Endothelial cell of umbilical vein (primary cell): ENCODE measurements at regions not wholly inside any gene's neighbourhood (a gene's known extent, or its start where the extent isn't known, plus 50 kb on each side); places are given as distances from the start of the nearest gene placed in this dataset.

Source experiments
- CTCF ChIP-seq, 2 donors: IDR thresholded peaks; 1 replicate in 1 of 2; 2 replicates in 1 of 2; pipeline ENCODE4 v1.5.1; 2011; ENCODE audit warnings: low read length in 2 of 2, mild to moderate bottlenecking in 2 of 2, moderate library complexity in 2 of 2, control low read depth in 1 of 2, inconsistent platforms in 1 of 2, low read depth in 1 of 2; ENCODE audit not compliant: insufficient read depth in 1 of 2; ENCODE audit errors: extremely low read depth in 1 of 2
- EZH2 ChIP-seq: IDR thresholded peaks from 2 replicates; pipeline ENCODE4 v1.6.1; 2012; ENCODE audit warnings: borderline replicate concordance, low read depth, mild to moderate bottlenecking, moderate library complexity, low read length, inconsistent platforms; ENCODE audit not compliant: severe bottlenecking
- GATA2 ChIP-seq: IDR thresholded peaks from 2 replicates; pipeline ENCODE4 v1.7.0; 2011; ENCODE audit warnings: low read depth, mild to moderate bottlenecking, moderate library complexity, mixed read lengths, low read length; ENCODE audit not compliant: insufficient read length, insufficient read depth
- JUN ChIP-seq: IDR thresholded peaks from 2 replicates; pipeline ENCODE4 v1.6.1; 2011; ENCODE audit warnings: borderline replicate concordance, low read depth; ENCODE audit not compliant: insufficient read length, insufficient read depth
- MAX ChIP-seq: IDR thresholded peaks from 2 replicates; pipeline ENCODE4 v1.6.1; 2011; ENCODE audit not compliant: insufficient read depth, insufficient read length
- POLR2A ChIP-seq: IDR thresholded peaks from 2 replicates; pipeline ENCODE4 v1.6.1; 2012; ENCODE audit warnings: low read depth, mild to moderate bottlenecking, control low read depth, low read length
- POLR2AphosphoS5 ChIP-seq: IDR thresholded peaks from 2 replicates; pipeline ENCODE4 v1.6.1; 2012; ENCODE audit warnings: low read depth, mild to moderate bottlenecking, control low read depth, low read length, moderate library complexity; ENCODE audit not compliant: insufficient read depth

GRCh38 chr1:229154811-229155210 lies 116.1 kb upstream of the RAB4A start:
- TF ChIP-seq CTCF (IDR thresholded peaks at IDR 0.05; ENCODE audit: extremely low read depth in 1 of 2, insufficient read depth in 1 of 2, low read depth in 1 of 2, low read length in 2 of 2) (no peak), POLR2AphosphoS5 (no peak), POLR2A (no peak), EZH2 (no peak), MAX (no peak), JUN (no peak), GATA2 (no peak)
